ENCODE measurements at regions not wholly inside any gene's neighbourhood (a gene's known extent, or its start where the extent isn't known, plus 50 kb on each side); places are given as distances from the start of the nearest gene placed in this dataset.

GRCh38 chr1:117752661-117753060 lies 146.8 kb downstream of the TENT5C start:
- Histone ChIP-seq H3K36me3 (ENCODE audit: insufficient read depth, low read length) (no peaks in the 10 kb centered on the region), H3K4me3 (ENCODE audit: low read depth in 1 of 2, low read length in 2 of 2) (no peak overlapping the region), H3K79me2 (ENCODE audit: insufficient read depth, low read length) (no peaks in the 10 kb centered on the region), H2AFZ (ENCODE audit: low read depth, low read length) (no peak overlapping the region), H3K9ac (ENCODE audit: low read depth, low read length) (no peak overlapping the region), H3K27ac (ENCODE audit: low read length) (no peak overlapping the region), H3K4me2 (ENCODE audit: insufficient read depth, low read length) (no peak overlapping the region), H4K20me1 (ENCODE audit: insufficient read depth, low read length) (no peaks in the 10 kb centered on the region), H3K9me3 (ENCODE audit: insufficient read depth, low read length, severe bottlenecking) (peaks cover 4% of the 10 kb centered on the region), H3K27me3 (ENCODE audit: insufficient read depth, low read length, poor library complexity) (no peaks in the 10 kb centered on the region), H3K4me1 (ENCODE audit: insufficient read depth, low read length) (peaks cover 9% of the 10 kb centered on the region)
- DNase-seq (no peak), ATAC-seq (ENCODE audit: insufficient read depth, low read depth) (no peak)
- TF ChIP-seq EZH2 (IDR thresholded peaks at IDR 0.05; ENCODE audit: borderline replicate concordance, low read depth, low read length, severe bottlenecking) (no peak), CTCF (IDR thresholded peaks at IDR 0.05; ENCODE audit: borderline replicate concordance, extremely low read depth, low read length, poor library complexity, severe bottlenecking) (no peak)

GRCh38 chr1:117753232-117753631 lies 147.4 kb downstream of the TENT5C start:
- H3K9me3 ChIP-seq (ENCODE audit: insufficient read depth, low read length, severe bottlenecking) = peaks cover under 1% of the 10 kb centered on the region
- no peak overlapping the region for H3K4me2 ChIP-seq (ENCODE audit: insufficient read depth, low read length)
- H3K9ac ChIP-seq (ENCODE audit: low read depth, low read length) = no peak overlapping the region
- H2AFZ ChIP-seq (ENCODE audit: low read depth, low read length) = no peak overlapping the region
- no peaks in the 10 kb centered on the region for H3K79me2 ChIP-seq (ENCODE audit: insufficient read depth, low read length)
- peaks cover 9% of the 10 kb centered on the region for H3K4me1 ChIP-seq (ENCODE audit: insufficient read depth, low read length)
- no peak for ATAC-seq (ENCODE audit: insufficient read depth, low read depth)
- DNase-seq = no peak
- H4K20me1 ChIP-seq (ENCODE audit: insufficient read depth, low read length) = no peaks in the 10 kb centered on the region
- H3K27me3 ChIP-seq (ENCODE audit: insufficient read depth, low read length, poor library complexity) = no peaks in the 10 kb centered on the region
- no peaks in the 10 kb centered on the region for H3K36me3 ChIP-seq (ENCODE audit: insufficient read depth, low read length)
- TF ChIP-seq CTCF (IDR thresholded peaks at IDR 0.05; ENCODE audit: borderline replicate concordance, extremely low read depth, low read length, poor library complexity, severe bottlenecking) (no peak), EZH2 (IDR thresholded peaks at IDR 0.05; ENCODE audit: borderline replicate concordance, low read depth, low read length, severe bottlenecking) (no peak)
- H3K27ac ChIP-seq (ENCODE audit: low read length) = no peak overlapping the region
- no peak overlapping the region for H3K4me3 ChIP-seq (ENCODE audit: low read depth in 1 of 2, low read length in 2 of 2)

GRCh38 chr1:117753652-117754051 lies 147.8 kb downstream of the TENT5C start:
- Histone ChIP-seq H3K9ac (ENCODE audit: low read depth, low read length) (no peak overlapping the region), H3K79me2 (ENCODE audit: insufficient read depth, low read length) (no peaks in the 10 kb centered on the region), H3K9me3 (ENCODE audit: insufficient read depth, low read length, severe bottlenecking) (no peaks in the 10 kb centered on the region), H4K20me1 (ENCODE audit: insufficient read depth, low read length) (no peaks in the 10 kb centered on the region), H3K27me3 (ENCODE audit: insufficient read depth, low read length, poor library complexity) (no peaks in the 10 kb centered on the region), H3K4me1 (ENCODE audit: insufficient read depth, low read length) (peaks cover 12% of the 10 kb centered on the region), H2AFZ (ENCODE audit: low read depth, low read length) (no peak overlapping the region), H3K4me2 (ENCODE audit: insufficient read depth, low read length) (peak overlapping the region; percentile 13; the same call in 1 of the 2 replicates), H3K27ac (ENCODE audit: low read length) (no peak overlapping the region), H3K36me3 (ENCODE audit: insufficient read depth, low read length) (no peaks in the 10 kb centered on the region), H3K4me3 (ENCODE audit: low read depth in 1 of 2, low read length in 2 of 2) (no peak overlapping the region)
- DNase-seq = no peak
- ATAC-seq (ENCODE audit: insufficient read depth, low read depth) = 0 out of 3 replicates have a peak, but pooled peaks have one; percentile 3
- TF ChIP-seq CTCF (IDR thresholded peaks at IDR 0.05; ENCODE audit: borderline replicate concordance, extremely low read depth, low read length, poor library complexity, severe bottlenecking) (no peak), EZH2 (IDR thresholded peaks at IDR 0.05; ENCODE audit: borderline replicate concordance, low read depth, low read length, severe bottlenecking) (no peak)

All from DND-41 (cell line).